ENCODE measurements at regions not wholly inside any gene's neighbourhood (a gene's known extent, or its start where the extent isn't known, plus 50 kb on each side); places are given as distances from the start of the nearest gene placed in this dataset.

DNA sequence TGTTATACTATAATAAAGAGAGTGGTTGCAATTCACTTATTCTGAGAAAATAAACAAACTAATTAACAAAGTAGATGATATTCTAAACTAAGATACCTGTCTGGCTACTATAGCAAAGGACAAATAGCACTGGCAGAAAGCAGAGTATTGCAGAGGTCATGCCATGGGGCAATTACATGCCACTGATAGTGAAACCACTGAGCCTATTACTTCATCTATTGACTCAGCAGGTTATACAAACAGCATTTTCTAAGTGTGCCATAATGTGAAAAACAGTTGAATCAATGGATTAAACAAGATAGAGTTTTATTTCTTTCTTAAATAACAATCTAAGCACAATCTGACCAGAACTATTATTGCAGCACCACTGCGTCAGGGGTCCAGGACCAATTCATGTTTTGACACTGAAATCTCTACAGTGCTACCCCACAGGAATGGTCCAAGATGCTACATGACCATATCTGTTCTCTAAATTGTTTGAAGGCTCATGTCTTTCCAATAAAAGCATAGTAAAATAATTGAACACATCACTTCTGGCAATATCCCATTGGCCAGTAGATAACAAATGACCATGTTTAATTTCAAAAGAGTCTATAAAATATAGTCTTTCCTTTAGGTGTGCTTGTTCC, 389.5 kb upstream of the GRID2 start:
- intact Hi-C loops (cut with DNase I), result no loop called here
- 84 to 94% methylated on average over 1 of the region's 1 CpG for WGBS, 2 donors

DNA sequence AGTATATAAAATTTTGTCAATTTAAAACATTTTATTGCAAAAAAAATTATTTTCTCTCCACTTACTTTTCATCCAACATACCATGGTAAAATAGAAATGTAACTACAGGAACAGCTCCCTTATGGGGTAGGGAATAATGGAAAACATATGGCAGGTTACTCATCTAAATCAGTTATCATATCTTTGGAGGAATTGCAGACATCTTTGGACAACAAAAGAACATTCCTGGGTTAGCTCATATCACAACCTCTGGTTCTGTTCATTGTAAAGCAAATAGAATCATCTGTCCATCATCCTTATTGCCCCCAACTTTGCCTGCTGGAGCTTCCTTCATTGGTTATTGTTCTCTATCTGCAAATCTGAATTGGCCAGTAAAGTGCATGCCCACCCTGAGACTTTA, 387.5 kb upstream of the GRID2 start:
- H3K36me3 ChIP-seq, result no peaks in the 10 kb centered on the region
- ATAC-seq, result no peak
- TF ChIP-seq, protein P1, sequence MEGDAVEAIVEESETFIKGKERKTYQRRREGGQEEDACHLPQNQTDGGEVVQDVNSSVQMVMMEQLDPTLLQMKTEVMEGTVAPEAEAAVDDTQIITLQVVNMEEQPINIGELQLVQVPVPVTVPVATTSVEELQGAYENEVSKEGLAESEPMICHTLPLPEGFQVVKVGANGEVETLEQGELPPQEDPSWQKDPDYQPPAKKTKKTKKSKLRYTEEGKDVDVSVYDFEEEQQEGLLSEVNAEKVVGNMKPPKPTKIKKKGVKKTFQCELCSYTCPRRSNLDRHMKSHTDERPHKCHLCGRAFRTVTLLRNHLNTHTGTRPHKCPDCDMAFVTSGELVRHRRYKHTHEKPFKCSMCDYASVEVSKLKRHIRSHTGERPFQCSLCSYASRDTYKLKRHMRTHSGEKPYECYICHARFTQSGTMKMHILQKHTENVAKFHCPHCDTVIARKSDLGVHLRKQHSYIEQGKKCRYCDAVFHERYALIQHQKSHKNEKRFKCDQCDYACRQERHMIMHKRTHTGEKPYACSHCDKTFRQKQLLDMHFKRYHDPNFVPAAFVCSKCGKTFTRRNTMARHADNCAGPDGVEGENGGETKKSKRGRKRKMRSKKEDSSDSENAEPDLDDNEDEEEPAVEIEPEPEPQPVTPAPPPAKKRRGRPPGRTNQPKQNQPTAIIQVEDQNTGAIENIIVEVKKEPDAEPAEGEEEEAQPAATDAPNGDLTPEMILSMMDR (IDR thresholded peaks at IDR 0.05), result no peak
- H3K27ac ChIP-seq, result no peak overlapping the region
- H3K4me1 ChIP-seq, result no peaks in the 10 kb centered on the region
- H3K27me3 ChIP-seq, result no peaks in the 10 kb centered on the region
- H3K9me3 ChIP-seq, result no peaks in the 10 kb centered on the region
- no peak for DNase-seq
- no peak overlapping the region for H3K4me3 ChIP-seq
- intact Hi-C loops (cut with DNase I), result no loop called here

More for the DNA sequence above, 389.5 kb upstream of the GRID2 start:
- TF ChIP-seq, protein P1 (IDR thresholded peaks at IDR 0.05), result no peak
- Histone ChIP-seq H3K4me3 (no peak overlapping the region), H3K27me3 (no peaks in the 10 kb centered on the region), H3K27ac (no peak overlapping the region), H3K4me1 (no peaks in the 10 kb centered on the region), H3K9me3 (no peaks in the 10 kb centered on the region), H3K36me3 (no peaks in the 10 kb centered on the region)
- no peak for ATAC-seq
- no peak for DNase-seq

DNA sequence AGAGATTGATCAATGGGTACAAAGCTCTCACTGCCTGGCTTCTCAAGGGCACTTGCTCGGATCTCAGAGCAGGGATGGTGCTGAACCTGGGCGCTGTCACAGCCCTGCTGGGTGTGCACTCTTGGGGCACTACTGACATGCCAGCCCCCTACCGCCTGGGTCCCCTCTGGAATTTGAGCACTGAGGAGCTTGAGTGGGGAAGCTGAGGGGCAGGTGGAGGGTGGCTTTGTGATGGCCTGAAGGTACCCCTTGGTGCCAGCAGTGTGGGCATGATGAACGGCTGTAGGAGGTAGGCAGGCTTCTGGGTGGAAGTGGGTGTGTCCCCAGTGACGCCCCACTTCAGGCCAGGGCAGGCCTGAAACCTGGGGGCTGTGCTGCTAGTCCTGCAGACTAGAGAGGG, 379.1 kb upstream of the GRID2 start:
- no peaks in the 10 kb centered on the region for H3K36me3 ChIP-seq
- no peaks in the 10 kb centered on the region for H3K27me3 ChIP-seq
- TF ChIP-seq, protein P1 (IDR thresholded peaks at IDR 0.05), result no peak
- no peak for ATAC-seq
- no peak overlapping the region for H3K4me3 ChIP-seq
- no peak for DNase-seq
- intact Hi-C loops (cut with DNase I), result no loop called here
- H3K9me3 ChIP-seq, result peaks cover 0 to 4% (median 0%) of the 10 kb centered on the region in 11 donors
- H3K4me1 ChIP-seq, result no peaks in the 10 kb centered on the region
- H3K27ac ChIP-seq, result no peak overlapping the region
- WGBS, 2 donors, result 85 to 86% methylated on average over 5 of the region's 5 CpGs

DNA sequence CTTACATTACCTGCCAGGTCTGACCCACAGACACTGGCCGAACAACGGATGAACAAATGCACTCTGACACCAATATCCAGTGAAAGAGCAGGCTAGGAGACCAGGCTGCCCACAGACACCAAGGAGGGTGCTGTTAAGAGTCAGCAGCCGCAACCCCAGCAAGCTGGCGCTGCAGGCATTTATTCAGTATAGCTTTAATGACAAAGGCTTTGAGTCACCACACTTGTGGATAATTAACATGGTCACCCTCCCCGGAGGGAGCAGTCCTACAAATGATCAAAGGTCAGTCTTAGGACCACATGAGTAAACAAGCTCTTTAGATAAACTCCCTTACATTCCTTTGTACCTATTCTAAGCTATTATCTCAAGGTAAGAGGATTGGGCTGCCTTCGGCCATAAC, 368.5 kb upstream of the GRID2 start:
- no peak overlapping the region for H3K4me3 ChIP-seq
- ATAC-seq (no peak), DNase-seq (no peak)
- intact Hi-C loops (cut with DNase I), result no loop called here
- no peaks in the 10 kb centered on the region for H3K9me3 ChIP-seq
- H3K27me3 ChIP-seq, result no peaks in the 10 kb centered on the region
- no peaks in the 10 kb centered on the region for H3K4me1 ChIP-seq
- TF ChIP-seq, protein P1 (IDR thresholded peaks at IDR 0.05), result no peak
- WGBS, 2 donors, result 77 to 87% methylated on average over 6 of the region's 6 CpGs
- H3K27ac ChIP-seq, result no peak overlapping the region
- H3K36me3 ChIP-seq, result no peaks in the 10 kb centered on the region
